Left ventricle myocardium inferior (tissue), 1 donor: ENCODE measurements at regions not wholly inside any gene's neighbourhood (a gene's known extent, or its start where the extent isn't known, plus 50 kb on each side); places are given as distances from the start of the nearest gene placed in this dataset.

Experiments used
- DNase-seq: peaks from one replicate; pipeline ENCODE4 v3.0.0-alpha.2; 2020
- H3K27ac ChIP-seq: fragments of 200-600 bp; replicated peaks from 2 replicates; pipeline ENCODE4 v1.8.0; 2021
- H3K27me3 ChIP-seq: fragments of 200-600 bp; 2 replicates; pipeline ENCODE4 v1.8.0; 2021; ENCODE audit warnings: low read depth
- H3K36me3 ChIP-seq: fragments of 200-600 bp; 2 replicates; pipeline ENCODE4 v1.8.0; 2021
- H3K4me1 ChIP-seq: fragments of 200-600 bp; 2 replicates; pipeline ENCODE4 v1.8.0; 2021
- H3K4me3 ChIP-seq: fragments of 200-600 bp; 2 replicates; pipeline ENCODE4 v1.8.0; 2021; ENCODE audit warnings: mild to moderate bottlenecking, moderate library complexity
- H3K9me3 ChIP-seq: fragments of 200-600 bp; replicated peaks from 2 replicates; pipeline ENCODE4 v1.8.0; 2021
- CTCF ChIP-seq: fragments of 200-600 bp; IDR thresholded peaks from 2 replicates; pipeline ENCODE4 v1.8.0; 2021; ENCODE audit warnings: antibody characterized with exemption, mild to moderate bottlenecking, borderline replicate concordance
- intact Hi-C: fragments of 100-400 bp; cut with micrococcal nuclease; formaldehyde crosslinking; loops from one replicate; pipeline ENCODE4 v1.11.0; 2022
- donor health status: DM: no; HTN: yes; CAD: no; lungs with severe emphysema.

GRCh38 chrX:134736356-134736755 is 60.6 kb downstream of the PABIR2 start:
- intact Hi-C loops = no loop called here

GRCh38 chrX:134735015-134735414 is 62.0 kb downstream of the PABIR2 start:
- no peak for TF ChIP-seq CTCF
- no peak for DNase-seq
- H3K27ac ChIP-seq = no peak overlapping the region
- H3K36me3 ChIP-seq = no peaks in the 10 kb centered on the region
- H3K4me1 ChIP-seq = peaks cover 21% of the 10 kb centered on the region
- H3K27me3 ChIP-seq = no peaks in the 10 kb centered on the region
- no peak overlapping the region for H3K4me3 ChIP-seq
- H3K9me3 ChIP-seq = no peaks in the 10 kb centered on the region
- intact Hi-C loops = no loop called here

More at GRCh38 chrX:134736356-134736755, 60.6 kb downstream of the PABIR2 start:
- DNase-seq = no peak
- H3K4me1 ChIP-seq = peaks cover 21% of the 10 kb centered on the region
- no peaks in the 10 kb centered on the region for H3K9me3 ChIP-seq
- no peaks in the 10 kb centered on the region for H3K36me3 ChIP-seq
- no peak overlapping the region for H3K4me3 ChIP-seq
- peak overlapping the region; percentile 5 for H3K27ac ChIP-seq
- no peaks in the 10 kb centered on the region for H3K27me3 ChIP-seq
- no peak for TF ChIP-seq CTCF

GRCh38 chrX:134734466-134734952 is 62.5 kb downstream of the PABIR2 start:
- H3K27ac ChIP-seq = no peak overlapping the region
- H3K4me1 ChIP-seq = peaks cover 20% of the 10 kb centered on the region
- H3K36me3 ChIP-seq = no peaks in the 10 kb centered on the region
- H3K4me3 ChIP-seq = no peak overlapping the region
- TF ChIP-seq CTCF = no peak
- DNase-seq = no peak
- H3K27me3 ChIP-seq = no peaks in the 10 kb centered on the region
- intact Hi-C loops = no loop called here
- no peaks in the 10 kb centered on the region for H3K9me3 ChIP-seq

GRCh38 chrX:134733591-134733990 is 63.4 kb downstream of the PABIR2 start:
- H3K9me3 ChIP-seq = no peaks in the 10 kb centered on the region
- intact Hi-C loops = no loop called here
- H3K27me3 ChIP-seq = no peaks in the 10 kb centered on the region
- DNase-seq = no peak
- peaks cover 16% of the 10 kb centered on the region for H3K4me1 ChIP-seq
- no peak overlapping the region for H3K27ac ChIP-seq
- no peak overlapping the region for H3K4me3 ChIP-seq
- H3K36me3 ChIP-seq = no peaks in the 10 kb centered on the region
- no peak for TF ChIP-seq CTCF

GRCh38 chrX:134732676-134733075 is 64.3 kb downstream of the PABIR2 start:
- Histone ChIP-seq H3K27me3 (no peaks in the 10 kb centered on the region), H3K9me3 (no peaks in the 10 kb centered on the region), H3K27ac (no peak overlapping the region), H3K36me3 (no peaks in the 10 kb centered on the region), H3K4me3 (no peak overlapping the region), H3K4me1 (peaks cover 16% of the 10 kb centered on the region)
- TF ChIP-seq CTCF = no peak
- no peak for DNase-seq
- intact Hi-C loops = no loop called here

GRCh38 chrX:134732152-134732551 is 64.9 kb downstream of the PABIR2 start:
- no peak for DNase-seq
- Histone ChIP-seq H3K9me3 (no peaks in the 10 kb centered on the region), H3K27ac (no peak overlapping the region), H3K4me1 (peaks cover 13% of the 10 kb centered on the region), H3K27me3 (no peaks in the 10 kb centered on the region), H3K4me3 (no peak overlapping the region), H3K36me3 (no peaks in the 10 kb centered on the region)
- intact Hi-C loops = no loop called here
- TF ChIP-seq CTCF = no peak
